Upper lobe of right lung (tissue), 1 donor: ENCODE measurements at regions not wholly inside any gene's neighbourhood (a gene's known extent, or its start where the extent isn't known, plus 50 kb on each side); places are given as distances from the start of the nearest gene placed in this dataset.
A peak's percentile ranks its signal among the peaks of the same experiment; 100 is the strongest.

ENCODE experiments used
- ATAC-seq: fragments of 200-7000 bp; cut with Tn5 transposase; one replicate; pipeline ENCODE4 v1.9.1; 2020; ENCODE audit warnings: mild to moderate bottlenecking, moderate library complexity
- DNase-seq: peaks from one replicate; pipeline ENCODE4 v3.0.0-alpha.2; 2020
- H3K27ac ChIP-seq: fragments of 200-600 bp; one replicate; pipeline ENCODE4 v1.8.0; 2022
- H3K27me3 ChIP-seq: fragments of 200-600 bp; one replicate; pipeline ENCODE4 v1.8.0; 2022; ENCODE audit warnings: mild to moderate bottlenecking
- H3K36me3 ChIP-seq: fragments of 200-600 bp; one replicate; pipeline ENCODE4 v1.8.0; 2022
- H3K4me1 ChIP-seq: fragments of 200-600 bp; one replicate; pipeline ENCODE4 v1.8.0; 2022
- H3K4me3 ChIP-seq: fragments of 200-600 bp; one replicate; pipeline ENCODE4 v1.8.0; 2022; ENCODE audit warnings: mild to moderate bottlenecking
- H3K9me3 ChIP-seq: fragments of 200-600 bp; one replicate; pipeline ENCODE4 v1.8.0; 2022
- intact Hi-C: fragments of 100-400 bp; cut with DNase I; formaldehyde crosslinking; loops from one replicate; pipeline ENCODE4 v1.11.0; 2022
- TF ChIP-seq, protein P1 (sequence below): fragments of 200-600 bp; IDR thresholded peaks from one replicate; pipeline ENCODE4 v1.8.0; 2022; ENCODE audit warnings: antibody characterized with exemption
- donor health status: DM: no; HTN: yes; CAD: no; lungs with severe emphysema.

- Histone ChIP-seq H3K27ac (no peak overlapping the region), H3K9me3 (no peaks in the 10 kb centered on the region), H3K4me3 (no peak overlapping the region), H3K4me1 (no peaks in the 10 kb centered on the region), H3K36me3 (no peaks in the 10 kb centered on the region), H3K27me3 (no peaks in the 10 kb centered on the region)
- DNase-seq (no peak), ATAC-seq (no peak)
- intact Hi-C loops = no loop called here
- TF ChIP-seq, protein P1, sequence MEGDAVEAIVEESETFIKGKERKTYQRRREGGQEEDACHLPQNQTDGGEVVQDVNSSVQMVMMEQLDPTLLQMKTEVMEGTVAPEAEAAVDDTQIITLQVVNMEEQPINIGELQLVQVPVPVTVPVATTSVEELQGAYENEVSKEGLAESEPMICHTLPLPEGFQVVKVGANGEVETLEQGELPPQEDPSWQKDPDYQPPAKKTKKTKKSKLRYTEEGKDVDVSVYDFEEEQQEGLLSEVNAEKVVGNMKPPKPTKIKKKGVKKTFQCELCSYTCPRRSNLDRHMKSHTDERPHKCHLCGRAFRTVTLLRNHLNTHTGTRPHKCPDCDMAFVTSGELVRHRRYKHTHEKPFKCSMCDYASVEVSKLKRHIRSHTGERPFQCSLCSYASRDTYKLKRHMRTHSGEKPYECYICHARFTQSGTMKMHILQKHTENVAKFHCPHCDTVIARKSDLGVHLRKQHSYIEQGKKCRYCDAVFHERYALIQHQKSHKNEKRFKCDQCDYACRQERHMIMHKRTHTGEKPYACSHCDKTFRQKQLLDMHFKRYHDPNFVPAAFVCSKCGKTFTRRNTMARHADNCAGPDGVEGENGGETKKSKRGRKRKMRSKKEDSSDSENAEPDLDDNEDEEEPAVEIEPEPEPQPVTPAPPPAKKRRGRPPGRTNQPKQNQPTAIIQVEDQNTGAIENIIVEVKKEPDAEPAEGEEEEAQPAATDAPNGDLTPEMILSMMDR = peak; percentile 43
Measured at GRCh38 chr7:124155432-124156022, 122.7 kb upstream of the TMEM229A start.

DNA sequence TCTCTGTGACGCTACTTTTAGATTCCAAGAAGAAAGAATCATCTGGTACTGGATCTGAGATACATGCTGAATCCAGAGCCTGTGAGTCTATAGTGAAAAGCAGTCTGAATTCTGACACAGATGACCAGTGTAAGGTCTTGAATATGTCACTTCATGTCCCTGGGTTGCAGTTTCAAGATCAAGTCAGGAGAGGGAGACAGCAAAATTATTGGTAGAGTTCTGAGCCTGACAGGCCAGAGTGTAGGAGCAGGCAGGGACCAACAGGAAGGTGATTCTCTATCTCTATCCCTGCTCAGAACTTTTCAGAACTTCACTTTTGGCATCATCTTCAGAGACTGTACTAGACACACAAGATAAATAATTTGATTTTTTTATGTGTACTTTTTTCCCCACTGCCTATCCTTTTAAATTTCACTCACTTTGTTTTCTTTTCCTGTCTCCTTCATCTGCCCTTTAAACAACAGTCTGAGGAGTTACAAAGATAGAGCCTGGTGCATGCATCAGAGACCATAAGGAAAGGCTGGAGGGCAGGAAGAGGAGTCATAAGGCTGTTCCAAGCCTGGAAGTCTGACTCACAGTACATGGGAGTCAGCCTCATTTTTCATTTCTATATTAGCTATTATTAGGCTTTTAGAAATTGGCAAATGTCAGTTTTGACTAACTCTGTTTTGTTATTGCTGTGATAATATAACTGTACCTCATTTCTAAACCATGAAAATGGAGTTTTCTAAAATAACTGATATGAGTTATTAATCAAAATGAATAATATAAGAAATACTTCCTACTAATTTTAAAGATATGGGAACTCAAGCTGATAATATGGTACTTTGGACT lies 120.2 kb upstream of the TMEM229A start:
- DNase-seq (no peak), ATAC-seq (peak; percentile 25)
- Histone ChIP-seq H3K27ac (no peak overlapping the region), H3K36me3 (no peaks in the 10 kb centered on the region), H3K27me3 (no peaks in the 10 kb centered on the region), H3K9me3 (no peaks in the 10 kb centered on the region), H3K4me1 (no peaks in the 10 kb centered on the region), H3K4me3 (no peak overlapping the region)
- TF ChIP-seq, protein P1 = peak; percentile 23
- intact Hi-C loops = no loop called here

DNA sequence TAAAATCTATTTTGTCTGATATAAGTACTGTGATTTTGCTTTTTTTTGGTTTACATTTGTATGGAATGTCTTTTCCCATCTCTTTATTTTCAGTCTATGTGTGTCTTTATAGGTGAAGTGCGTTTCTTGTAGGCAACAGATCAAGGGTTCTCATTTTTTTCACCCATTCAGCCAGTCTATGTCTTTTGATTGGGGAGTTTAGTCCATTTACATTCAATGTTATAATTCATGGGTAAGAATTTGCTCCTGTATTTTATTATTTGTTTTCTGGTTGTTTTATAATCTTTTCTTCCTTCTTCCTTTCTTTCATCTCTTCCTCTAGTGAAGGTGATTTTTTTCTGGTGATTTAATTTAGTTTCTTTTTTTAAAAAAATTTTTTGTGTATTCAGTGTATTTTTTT lies 104.8 kb upstream of the TMEM229A start:
- Histone ChIP-seq H3K9me3 (no peaks in the 10 kb centered on the region), H3K36me3 (no peaks in the 10 kb centered on the region), H3K27me3 (no peaks in the 10 kb centered on the region), H3K27ac (no peak overlapping the region), H3K4me1 (no peaks in the 10 kb centered on the region), H3K4me3 (no peak overlapping the region)
- TF ChIP-seq, protein P1 = no peak
- intact Hi-C loops = no loop called here
- DNase-seq = no peak
- ATAC-seq = no peak

DNA sequence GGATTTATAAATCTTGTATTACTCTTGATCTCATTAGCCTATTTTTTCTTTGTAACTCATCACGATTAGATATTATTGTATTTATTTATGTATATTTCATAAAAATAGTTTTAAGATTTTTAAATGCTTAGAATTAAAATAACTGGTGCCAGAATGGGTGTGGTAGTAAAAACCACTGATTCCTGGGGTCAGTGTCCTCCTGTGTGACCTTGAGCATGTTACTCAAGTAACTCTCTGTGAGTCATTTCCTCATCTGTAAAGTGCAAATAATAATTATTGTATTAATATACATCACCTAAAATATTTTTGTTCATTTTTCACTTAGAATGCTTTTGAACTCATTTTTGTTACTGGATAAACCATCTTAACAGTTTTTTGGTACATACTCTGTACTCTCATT lies 91.3 kb upstream of the TMEM229A start:
- TF ChIP-seq, protein P1 = no peak
- intact Hi-C loops = no loop called here
- no peaks in the 10 kb centered on the region for H3K4me1 ChIP-seq
- ATAC-seq = no peak
- no peaks in the 10 kb centered on the region for H3K9me3 ChIP-seq
- no peaks in the 10 kb centered on the region for H3K27me3 ChIP-seq
- H3K36me3 ChIP-seq = no peaks in the 10 kb centered on the region
- H3K4me3 ChIP-seq = no peak overlapping the region
- H3K27ac ChIP-seq = no peak overlapping the region
- no peak for DNase-seq

DNA sequence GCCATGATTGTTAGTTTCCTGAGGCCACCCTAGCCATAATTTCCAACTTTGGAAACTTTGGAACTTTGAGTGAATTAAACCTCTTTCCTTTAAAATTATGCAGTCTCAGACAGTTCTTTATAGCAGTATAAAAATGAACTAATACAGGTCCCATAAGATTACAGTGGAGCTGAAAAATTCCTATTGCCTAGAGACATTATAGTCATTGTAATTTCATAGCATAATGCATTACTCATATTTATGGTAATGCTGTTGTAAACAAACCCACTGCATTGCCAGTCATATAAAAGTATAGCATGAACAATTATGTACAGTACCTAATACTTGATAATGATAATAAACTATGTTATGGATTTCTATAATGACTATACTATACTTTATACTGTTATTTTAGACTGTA lies 88.0 kb upstream of the TMEM229A start:
- H3K27ac ChIP-seq = no peak overlapping the region
- no peak for ATAC-seq
- intact Hi-C loops = no loop called here
- no peaks in the 10 kb centered on the region for H3K27me3 ChIP-seq
- H3K4me1 ChIP-seq = no peaks in the 10 kb centered on the region
- no peaks in the 10 kb centered on the region for H3K9me3 ChIP-seq
- H3K36me3 ChIP-seq = no peaks in the 10 kb centered on the region
- no peak for DNase-seq
- TF ChIP-seq, protein P1 = no peak
- no peak overlapping the region for H3K4me3 ChIP-seq
